ENCODE measurements at regions not wholly inside any gene's neighbourhood (a gene's known extent, or its start where the extent isn't known, plus 50 kb on each side); places are given as distances from the start of the nearest gene placed in this dataset.

GRCh38 chr12:19572920-19573558 is 133.7 kb downstream of the AEBP2 start:
- DNase-seq (ENCODE audit: missing footprints) = no peak
- ATAC-seq = no peak
- intact Hi-C loops (cut with DNase I) = no loop called here

- DNase-seq (ENCODE audit: missing footprints) = no peak
- intact Hi-C loops (cut with DNase I) = no loop called here
- ATAC-seq = no peak
These were observed 134.6 kb downstream of the AEBP2 start for GRCh38 chr12:19573866-19574265.

GRCh38 chr12:19574601-19575000 is 135.3 kb downstream of the AEBP2 start:
- intact Hi-C loops (cut with DNase I) = no loop called here
- ATAC-seq (peak; percentile 23), DNase-seq (ENCODE audit: missing footprints) (no peak)

- peak; percentile 59 for ATAC-seq
- no peak for DNase-seq (ENCODE audit: missing footprints)
- intact Hi-C loops (cut with DNase I) = no loop called here
These were observed 136.3 kb downstream of the AEBP2 start for GRCh38 chr12:19575337-19576243.

GRCh38 chr12:19576506-19577280 is 137.4 kb downstream of the AEBP2 start:
- DNase-seq (ENCODE audit: missing footprints) (no peak), ATAC-seq (no peak)
- intact Hi-C loops (cut with DNase I) = no loop called here

GRCh38 chr12:19577281-19577530 is 137.9 kb downstream of the AEBP2 start:
- intact Hi-C loops (cut with DNase I) = no loop called here
- DNase-seq (ENCODE audit: missing footprints) (no peak), ATAC-seq (no peak)

GRCh38 chr12:19584732-19585131 is 145.4 kb downstream of the AEBP2 start:
- intact Hi-C loops (cut with DNase I) = no loop called here
- no peak for DNase-seq (ENCODE audit: missing footprints)
- ATAC-seq = no peak

- no peak for ATAC-seq
- intact Hi-C loops (cut with DNase I) = no loop called here
These were observed 149.7 kb downstream of the AEBP2 start for GRCh38 chr12:19588951-19589350.

GRCh38 chr12:19591951-19592350 is 152.7 kb downstream of the AEBP2 start:
- intact Hi-C loops (cut with DNase I) = no loop called here
- no peak for ATAC-seq
- DNase-seq (ENCODE audit: missing footprints) = no peak

More at GRCh38 chr12:19588951-19589350, 149.7 kb downstream of the AEBP2 start:
- no peak for DNase-seq (ENCODE audit: missing footprints)

- intact Hi-C loops (cut with DNase I) = no loop called here
- no peak for ATAC-seq
- DNase-seq (ENCODE audit: missing footprints) = no peak
These were observed 157.3 kb downstream of the AEBP2 start for GRCh38 chr12:19596434-19597166.

GRCh38 chr12:19597167-19598026 is 158.1 kb downstream of the AEBP2 start:
- intact Hi-C loops (cut with DNase I) = no loop called here

GRCh38 chr12:19605720-19606119 is 166.4 kb downstream of the AEBP2 start:
- intact Hi-C loops (cut with DNase I) = no loop called here
- ATAC-seq (no peak), DNase-seq (ENCODE audit: missing footprints) (no peak)

More at GRCh38 chr12:19597167-19598026, 158.1 kb downstream of the AEBP2 start:
- DNase-seq (ENCODE audit: missing footprints) = no peak
- no peak for ATAC-seq

- no peak for ATAC-seq
- no peak for DNase-seq (ENCODE audit: missing footprints)
- intact Hi-C loops (cut with DNase I) = no loop called here
These were observed 168.7 kb downstream of the AEBP2 start for GRCh38 chr12:19608039-19608438.

GRCh38 chr12:19613051-19613535 is 173.8 kb downstream of the AEBP2 start:
- DNase-seq (ENCODE audit: missing footprints) = no peak
- intact Hi-C loops (cut with DNase I) = no loop called here
- ATAC-seq = no peak

GRCh38 chr12:19614601-19615383 is 175.5 kb downstream of the AEBP2 start:
- intact Hi-C loops (cut with DNase I) = no loop called here
- DNase-seq (ENCODE audit: missing footprints) (no peak), ATAC-seq (no peak)

GRCh38 chr12:19615384-19615725 is 176.1 kb downstream of the AEBP2 start:
- DNase-seq (ENCODE audit: missing footprints) = no peak
- intact Hi-C loops (cut with DNase I) = no loop called here
- no peak for ATAC-seq

GRCh38 chr12:19616781-19617180 is 177.5 kb downstream of the AEBP2 start:
- ATAC-seq (no peak), DNase-seq (ENCODE audit: missing footprints) (no peak)
- intact Hi-C loops (cut with DNase I) = no loop called here

Data from Right ventricle myocardium inferior (tissue), 1 donor.